ENCODE measurements at regions not wholly inside any gene's neighbourhood (a gene's known extent, or its start where the extent isn't known, plus 50 kb on each side); places are given as distances from the start of the nearest gene placed in this dataset.

GRCh38 chr3:156620901-156621300 is 53.5 kb upstream of the TIPARP start:
- no peak for TF ChIP-seq POLR2A (IDR thresholded peaks at IDR 0.05)
- no peak for TF ChIP-seq CTCF (IDR thresholded peaks at IDR 0.05)

Measured in transverse colon (tissue), 3 donors.